HG03378 (cell line): ENCODE measurements at regions not wholly inside any gene's neighbourhood (a gene's known extent, or its start where the extent isn't known, plus 50 kb on each side); places are given as distances from the start of the nearest gene placed in this dataset.
"Not testable (repeated sequence)": the region's sequence is repeated elsewhere in the genome, so short reads cannot be mapped to it uniquely, and the experiment has no call there.

Experiments
- ATAC-seq: cut with Tn5 transposase; IDR thresholded peaks from one replicate; pipeline ENCODE4 v1.9.1; 2021; ENCODE audit warnings: mild to moderate bottlenecking, moderate library complexity; ENCODE audit not compliant: unreplicated experiment

- no peak for ATAC-seq
Measured at GRCh38 chr10:29798921-29799690, 164.3 kb upstream of the SVIL start.

- no peak for ATAC-seq
Measured at GRCh38 chr10:29797616-29798015, 162.8 kb upstream of the SVIL start.

GRCh38 chr10:29795850-29796249, 161.1 kb upstream of the SVIL start:
- ATAC-seq = no peak

GRCh38 chr10:29794776-29795611, 160.2 kb upstream of the SVIL start:
- no peak for ATAC-seq

GRCh38 chr10:29791773-29792172, 157.0 kb upstream of the SVIL start:
- ATAC-seq = no peak

- ATAC-seq = no peak
Measured at GRCh38 chr10:29790207-29790606, 155.4 kb upstream of the SVIL start.

GRCh38 chr10:29788113-29788512, 153.3 kb upstream of the SVIL start:
- ATAC-seq = no peak

GRCh38 chr10:29785701-29786100, 150.9 kb upstream of the SVIL start:
- no peak for ATAC-seq

- ATAC-seq = no peak
Measured at GRCh38 chr10:29784175-29784773, 149.5 kb upstream of the SVIL start.

GRCh38 chr10:29783201-29783947, 148.6 kb upstream of the SVIL start:
- ATAC-seq = peak; percentile 51

- ATAC-seq = no peak
Measured at GRCh38 chr10:29780639-29781038, 145.9 kb upstream of the SVIL start.

GRCh38 chr10:29780096-29780495, 145.3 kb upstream of the SVIL start:
- no peak for ATAC-seq

GRCh38 chr10:29776246-29776645, 141.5 kb upstream of the SVIL start:
- ATAC-seq = no peak

GRCh38 chr10:29774475-29774874, 139.7 kb upstream of the SVIL start:
- no peak for ATAC-seq

- ATAC-seq = no peak
Measured at GRCh38 chr10:29773675-29774091, 138.9 kb upstream of the SVIL start.

- no peak for ATAC-seq
Measured at GRCh38 chr10:29772403-29772802, 137.6 kb upstream of the SVIL start.

GRCh38 chr10:29771376-29771775, 136.6 kb upstream of the SVIL start:
- ATAC-seq = no peak

- ATAC-seq = not testable (repeated sequence)
Measured at GRCh38 chr10:29769277-29769676, 134.5 kb upstream of the SVIL start.

- no peak for ATAC-seq
Measured at GRCh38 chr10:29767968-29768367, 133.2 kb upstream of the SVIL start.

GRCh38 chr10:29766753-29767152, 132.0 kb upstream of the SVIL start:
- no peak for ATAC-seq

- no peak for ATAC-seq
Measured at GRCh38 chr10:29765330-29765729, 130.6 kb upstream of the SVIL start.
